Mesenchymal stem cell (in vitro differentiated cells and primary cell): ENCODE measurements at regions not wholly inside any gene's neighbourhood (a gene's known extent, or its start where the extent isn't known, plus 50 kb on each side); places are given as distances from the start of the nearest gene placed in this dataset.

Source experiments
- DNase-seq: peaks from one replicate; pipeline ENCODE4 v3.0.0-alpha.2; 2013
- H2AFZ ChIP-seq: one replicate; pipeline ENCODE4 v1.6.1; 2013; ENCODE audit warnings: low read depth, mild to moderate bottlenecking, control low read depth, inconsistent platforms, low read length, moderate library complexity
- H2AK5ac ChIP-seq: 2 replicates; pipeline ENCODE4 v1.6.1; 2013; ENCODE audit warnings: low read length, moderate library complexity, mild to moderate bottlenecking, inconsistent platforms; ENCODE audit not compliant: severe bottlenecking
- H2BK120ac ChIP-seq: one replicate; pipeline ENCODE4 v1.6.1; 2013; ENCODE audit warnings: low read depth, mild to moderate bottlenecking, inconsistent platforms, low read length, moderate library complexity
- H2BK12ac ChIP-seq, 2 experiments: one replicate each; pipeline ENCODE4 v1.6.1; 2013; ENCODE audit warnings: inconsistent platforms in 2 of 2, low read length in 2 of 2, mild to moderate bottlenecking in 2 of 2, moderate library complexity in 2 of 2, control low read depth in 1 of 2
- H2BK15ac ChIP-seq: one replicate; pipeline ENCODE4 v1.6.1; 2013; ENCODE audit warnings: mild to moderate bottlenecking, low read depth, inconsistent platforms; ENCODE audit not compliant: poor library complexity, severe bottlenecking
- H2BK5ac ChIP-seq: 2 replicates; pipeline ENCODE4 v1.6.1; 2013; ENCODE audit warnings: low read depth, mild to moderate bottlenecking, low read length, control low read depth, inconsistent platforms; ENCODE audit not compliant: poor library complexity, severe bottlenecking
- H3K14ac ChIP-seq, 2 experiments: one replicate each; pipeline ENCODE4 v1.6.1; 2013; ENCODE audit warnings: inconsistent platforms in 2 of 2, low read length in 2 of 2, control low read depth in 1 of 2, mild to moderate bottlenecking in 1 of 2, moderate library complexity in 1 of 2
- H3K18ac ChIP-seq, 2 experiments: one replicate each; pipeline ENCODE4 v1.6.1; 2013; ENCODE audit warnings: inconsistent platforms in 2 of 2, low read length in 2 of 2, control low read depth in 1 of 2, low read depth in 1 of 2, mild to moderate bottlenecking in 1 of 2
- H3K23ac ChIP-seq, 2 experiments: one replicate each; pipeline ENCODE4 v1.6.1; 2013; ENCODE audit warnings: inconsistent platforms in 2 of 2, low read length in 2 of 2, mild to moderate bottlenecking in 2 of 2, moderate library complexity in 2 of 2, control low read depth in 1 of 2
- H3K27ac ChIP-seq: 2 replicates; pipeline ENCODE4 v1.5.1; 2013; ENCODE audit warnings: mild to moderate bottlenecking, moderate library complexity, low read length, control low read depth, inconsistent platforms; ENCODE audit not compliant: poor library complexity, severe bottlenecking
- H3K27me3 ChIP-seq, 2 experiments: 2 replicates each; pipeline versions ENCODE4 v1.6.1 to v1.7.0; 2013; ENCODE audit warnings: low read length in 2 of 2, mild to moderate bottlenecking in 2 of 2, moderate library complexity in 2 of 2, control low read depth in 1 of 2, inconsistent platforms in 1 of 2; ENCODE audit not compliant: control insufficient read depth in 1 of 2, insufficient read depth in 1 of 2
- H3K36me3 ChIP-seq, 2 experiments: 2 replicates each; pipeline versions ENCODE4 v1.6.1 to v1.7.0; 2013; ENCODE audit warnings: low read length in 2 of 2, control low read depth in 1 of 2, inconsistent platforms in 1 of 2, low read depth in 1 of 2, mild to moderate bottlenecking in 1 of 2; ENCODE audit not compliant: insufficient read depth in 2 of 2, control insufficient read depth in 1 of 2
- H3K4ac ChIP-seq, 2 experiments: one replicate each; pipeline ENCODE4 v1.6.1; 2013; ENCODE audit warnings: inconsistent platforms in 2 of 2, low read length in 2 of 2, mild to moderate bottlenecking in 2 of 2, moderate library complexity in 2 of 2, control low read depth in 1 of 2, low read depth in 1 of 2
- H3K4me1 ChIP-seq: 2 replicates; pipeline ENCODE4 v1.6.1; 2013; ENCODE audit warnings: low read depth, low read length, control low read depth; ENCODE audit not compliant: control insufficient read depth, insufficient read depth
- H3K4me2 ChIP-seq: 2 replicates; pipeline ENCODE4 v1.6.1; 2013; ENCODE audit warnings: low read length, mild to moderate bottlenecking, inconsistent platforms; ENCODE audit not compliant: poor library complexity, severe bottlenecking
- H3K4me3 ChIP-seq, 2 experiments: 2 replicates each; pipeline versions ENCODE4 v1.5.1 to v1.7.0; 2013; ENCODE audit warnings: low read length in 2 of 2, mild to moderate bottlenecking in 2 of 2, control low read depth in 1 of 2, low read depth in 1 of 2; ENCODE audit not compliant: insufficient read depth in 1 of 2
- H3K79me1 ChIP-seq: replicated peaks from 2 replicates; pipeline ENCODE4 v1.6.1; 2013; ENCODE audit warnings: mild to moderate bottlenecking, control low read depth, low read length, inconsistent platforms; ENCODE audit not compliant: poor library complexity, severe bottlenecking
- H3K9ac ChIP-seq: 2 replicates; pipeline ENCODE4 v1.7.0; 2013; ENCODE audit warnings: mild to moderate bottlenecking, low read length, moderate library complexity
- H3K9me3 ChIP-seq: 2 replicates; pipeline ENCODE4 v1.7.0; 2013; ENCODE audit warnings: mild to moderate bottlenecking, low read length; ENCODE audit not compliant: control insufficient read depth
- H4K8ac ChIP-seq: one replicate; pipeline ENCODE4 v1.6.1; 2013; ENCODE audit warnings: inconsistent platforms, mild to moderate bottlenecking, low read length, moderate library complexity
- H4K91ac ChIP-seq: one replicate; pipeline ENCODE4 v1.6.1; 2013; ENCODE audit warnings: mild to moderate bottlenecking, low read length, inconsistent platforms
- WGBS: methylation state at CpG from one replicate; pipeline ENCODE4 v1.1.7; 2013; ENCODE audit warnings: mixed read lengths; 5-methylcytosine and 5-hydroxymethylcytosine counted together

GRCh38 chr12:65715961-65716360 lies 108.3 kb upstream of the HMGA2 start:
- Histone ChIP-seq H3K27me3 (no peaks in the 10 kb centered on the region), H3K9me3 (no peaks in the 10 kb centered on the region), H3K27ac (no peak overlapping the region), H2AFZ (no peak overlapping the region), H3K4ac (no peak overlapping the region), H3K36me3 (no peaks in the 10 kb centered on the region), H3K4me2 (no peak overlapping the region), H3K4me3 (no peak overlapping the region), H3K14ac (no peak overlapping the region), H3K18ac (no peak overlapping the region), H2AK5ac (no peak overlapping the region), H4K8ac (no peak overlapping the region), H2BK120ac (no peak overlapping the region), H4K91ac (no peak overlapping the region), H3K4me1 (peaks cover 6% of the 10 kb centered on the region), H2BK12ac (no peak overlapping the region), H3K23ac (no peak overlapping the region), H2BK15ac (no peak overlapping the region), H2BK5ac (no peak overlapping the region), H3K79me1 (no peaks in the 10 kb centered on the region), H3K9ac (no peak overlapping the region)
- no peak for DNase-seq
- WGBS, result 31% methylated on average over 3 of the region's 5 CpGs

- no peak overlapping the region for H2AFZ ChIP-seq
- no peak overlapping the region for H3K4me3 ChIP-seq
- H3K18ac ChIP-seq, result peak overlapping the region in 1 of 2 experiments; percentile 26
- H4K8ac ChIP-seq, result no peak overlapping the region
- no peaks in the 10 kb centered on the region for H3K9me3 ChIP-seq
- no peak overlapping the region for H3K4ac ChIP-seq
- H3K4me1 ChIP-seq, result peaks cover 6% of the 10 kb centered on the region
- H2AK5ac ChIP-seq, result no peak overlapping the region
- no peak overlapping the region for H2BK12ac ChIP-seq
- H2BK120ac ChIP-seq, result no peak overlapping the region
- no peak overlapping the region for H2BK15ac ChIP-seq
- no peaks in the 10 kb centered on the region for H3K27me3 ChIP-seq
- WGBS, result 59% methylated on average over 13 of the region's 15 CpGs
- no peak overlapping the region for H2BK5ac ChIP-seq
- H3K79me1 ChIP-seq, result no peaks in the 10 kb centered on the region
- DNase-seq, result peak; percentile 12
- peak overlapping the region; percentile 9 for H3K9ac ChIP-seq
- H4K91ac ChIP-seq, result no peak overlapping the region
- H3K4me2 ChIP-seq, result no peak overlapping the region
- H3K36me3 ChIP-seq, result no peaks in the 10 kb centered on the region
- H3K27ac ChIP-seq, result peak overlapping the region; percentile 78
- H3K23ac ChIP-seq, result no peak overlapping the region
- no peak overlapping the region for H3K14ac ChIP-seq
These were observed 103.8 kb upstream of the HMGA2 start for GRCh38 chr12:65720136-65721130.

- Histone ChIP-seq H2BK120ac (no peak overlapping the region), H2BK5ac (no peak overlapping the region), H3K14ac (no peak overlapping the region), H2AK5ac (no peak overlapping the region), H3K27me3 (no peaks in the 10 kb centered on the region), H4K91ac (no peak overlapping the region), H2AFZ (no peak overlapping the region), H3K9ac (no peak overlapping the region), H3K27ac (no peak overlapping the region), H3K36me3 (no peaks in the 10 kb centered on the region), H3K79me1 (no peaks in the 10 kb centered on the region), H3K23ac (no peak overlapping the region), H3K4me1 (peaks cover 6% of the 10 kb centered on the region), H4K8ac (no peak overlapping the region), H2BK15ac (no peak overlapping the region), H3K9me3 (no peaks in the 10 kb centered on the region), H3K4ac (no peak overlapping the region), H3K4me2 (no peak overlapping the region), H3K18ac (no peak overlapping the region), H2BK12ac (no peak overlapping the region), H3K4me3 (no peak overlapping the region)
- DNase-seq, result no peak
- WGBS, result 65% methylated on average over 3 of the region's 3 CpGs
These were observed 102.6 kb upstream of the HMGA2 start for GRCh38 chr12:65721541-65722190.

GRCh38 chr12:65725376-65725775 lies 98.9 kb upstream of the HMGA2 start:
- no CpG with 5 or more reads among the region's 2 CpGs for WGBS
- Histone ChIP-seq H2AK5ac (no peak overlapping the region), H2BK5ac (no peak overlapping the region), H2AFZ (no peak overlapping the region), H3K27me3 (peaks cover 0 to 21% of the 10 kb centered on the region in 2 experiments), H3K4me1 (peaks cover 2% of the 10 kb centered on the region), H2BK15ac (no peak overlapping the region), H4K8ac (no peak overlapping the region), H3K4ac (no peak overlapping the region), H3K9ac (no peak overlapping the region), H3K27ac (no peak overlapping the region), H3K36me3 (no peaks in the 10 kb centered on the region), H3K18ac (no peak overlapping the region), H4K91ac (no peak overlapping the region), H3K4me3 (no peak overlapping the region), H3K79me1 (peaks cover 2% of the 10 kb centered on the region), H3K14ac (no peak overlapping the region), H2BK120ac (no peak overlapping the region), H2BK12ac (no peak overlapping the region), H3K9me3 (no peaks in the 10 kb centered on the region), H3K23ac (no peak overlapping the region), H3K4me2 (no peak overlapping the region)
- DNase-seq, result peak; percentile 14
